ENCODE measurements at regions not wholly inside any gene's neighbourhood (a gene's known extent, or its start where the extent isn't known, plus 50 kb on each side); places are given as distances from the start of the nearest gene placed in this dataset.

DNA sequence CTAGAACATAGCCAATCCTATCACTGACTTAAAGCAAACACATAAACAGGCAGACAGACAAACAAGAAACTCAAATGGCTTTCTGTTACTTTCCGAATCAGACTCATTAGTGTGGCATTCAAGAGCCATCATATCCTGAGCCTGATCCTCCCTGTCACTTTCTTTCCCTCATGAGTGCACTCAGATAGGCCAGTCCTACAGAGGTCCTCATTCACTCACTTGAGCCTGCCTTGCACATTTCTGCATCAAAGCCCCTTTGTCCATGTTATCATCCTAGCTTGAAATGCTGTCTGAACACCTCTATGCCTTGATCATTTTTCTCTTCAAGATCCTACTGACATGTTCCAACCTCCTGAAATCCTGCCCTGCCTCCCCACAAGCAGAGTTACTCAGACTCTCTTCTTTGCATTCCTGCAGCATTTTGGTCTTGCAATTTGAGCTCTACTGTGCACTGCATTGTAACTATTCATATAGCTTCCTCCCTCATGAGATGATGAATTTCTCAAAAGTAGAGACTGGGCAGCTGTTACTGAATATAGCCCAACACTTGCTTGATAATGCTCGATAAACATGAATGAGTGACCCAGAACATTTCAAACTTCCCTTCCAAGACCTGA lies 126.9 kb downstream of the PALM2AKAP2 start:
- no peak overlapping the region for H3K27ac ChIP-seq

GRCh38 chr9:109907400-109907799 lies 127.4 kb downstream of the PALM2AKAP2 start:
- TF ChIP-seq ZFX (IDR thresholded peaks at IDR 0.05) = no peak
- TF ChIP-seq CTCF (conservative IDR thresholded peaks at IDR 0.05) = no peak
- no peak overlapping the region for H3K27ac ChIP-seq

More for the DNA sequence above, 126.9 kb downstream of the PALM2AKAP2 start:
- TF ChIP-seq CTCF (conservative IDR thresholded peaks at IDR 0.05) (no peak), ZFX (IDR thresholded peaks at IDR 0.05) (no peak)

- TF ChIP-seq ZFX (IDR thresholded peaks at IDR 0.05) (no peak), CTCF (conservative IDR thresholded peaks at IDR 0.05) (no peak)
- no peak overlapping the region for H3K27ac ChIP-seq
Observed at GRCh38 chr9:109907810-109908458, 127.9 kb downstream of the PALM2AKAP2 start.

GRCh38 chr9:109908459-109909390 lies 128.7 kb downstream of the PALM2AKAP2 start:
- no peak for TF ChIP-seq CTCF (conservative IDR thresholded peaks at IDR 0.05)
- TF ChIP-seq ZFX (IDR thresholded peaks at IDR 0.05) = no peak
- no peak overlapping the region for H3K27ac ChIP-seq

DNA sequence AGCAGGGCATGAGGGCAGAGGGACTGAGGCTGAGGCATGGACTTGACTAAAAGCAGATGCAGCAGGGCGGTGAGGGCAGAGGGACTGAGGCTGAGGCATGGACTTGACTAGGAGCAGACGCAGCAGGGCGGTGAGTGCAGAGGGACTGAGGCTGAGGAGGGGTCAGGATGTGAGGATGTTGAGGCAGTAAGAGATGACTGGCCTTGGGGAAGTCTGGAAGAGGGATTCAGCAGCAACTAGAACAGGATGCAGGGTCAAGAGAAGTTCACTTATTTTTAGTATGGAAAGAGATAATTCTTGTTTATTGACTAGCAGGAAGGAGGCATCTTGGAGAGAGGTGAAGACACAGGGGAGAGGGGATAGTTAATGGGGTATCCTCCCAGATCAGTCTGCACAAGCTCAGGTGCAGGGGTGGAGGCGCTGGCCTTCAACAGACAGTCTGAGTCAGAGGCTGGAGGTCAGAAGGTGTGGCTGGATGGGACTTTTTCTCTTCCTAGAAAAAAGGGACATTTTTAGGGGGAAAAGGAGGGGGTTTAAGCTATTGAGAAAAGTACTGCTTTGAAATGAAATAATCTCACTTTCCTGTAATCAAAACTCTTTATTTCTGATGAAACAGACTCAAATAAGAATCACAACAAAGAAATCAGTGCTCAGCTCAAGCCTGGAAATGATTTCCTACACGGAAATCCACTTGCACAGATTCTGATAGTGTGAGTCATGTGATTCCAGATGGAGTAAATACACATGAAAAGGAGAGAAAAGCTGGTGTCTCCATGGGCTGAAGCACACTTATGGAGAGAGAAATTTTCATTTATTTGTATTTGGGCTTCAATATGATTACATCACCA lies 130.9 kb downstream of the PALM2AKAP2 start:
- no peak for TF ChIP-seq CTCF (conservative IDR thresholded peaks at IDR 0.05)
- no peak for TF ChIP-seq ZFX (IDR thresholded peaks at IDR 0.05)
- H3K27ac ChIP-seq = no peak overlapping the region

DNA sequence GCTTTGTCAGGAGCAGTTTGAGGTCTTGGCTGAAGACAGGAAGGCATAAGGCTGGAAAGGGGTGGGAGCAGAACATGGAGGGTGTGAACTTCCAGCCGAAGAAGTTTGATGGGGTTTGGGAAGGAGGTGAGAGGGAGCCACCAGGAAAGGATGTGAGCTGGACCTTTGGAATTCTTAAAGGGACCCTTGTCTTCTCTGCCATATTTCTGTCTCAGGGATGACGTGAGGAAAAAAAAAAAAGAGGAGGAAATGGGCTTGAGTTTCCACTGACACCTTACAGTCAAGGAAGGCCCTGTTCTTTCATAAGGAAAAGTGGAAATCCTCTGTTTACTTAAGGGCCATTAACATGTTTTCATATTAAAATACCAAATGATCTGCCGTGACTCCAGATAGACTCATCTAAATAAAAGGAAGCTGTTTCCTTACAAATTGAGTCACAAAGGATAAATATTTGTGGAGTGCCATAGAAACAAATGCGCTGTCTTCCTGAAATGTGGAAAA lies 132.1 kb downstream of the PALM2AKAP2 start:
- no peak overlapping the region for H3K27ac ChIP-seq
- TF ChIP-seq CTCF (conservative IDR thresholded peaks at IDR 0.05) (no peak), ZFX (IDR thresholded peaks at IDR 0.05) (no peak)
